Ovary (tissue), 3 donors: ENCODE measurements at regions not wholly inside any gene's neighbourhood (a gene's known extent, or its start where the extent isn't known, plus 50 kb on each side); places are given as distances from the start of the nearest gene placed in this dataset.

Experiments used
- POLR2A ChIP-seq: fragments of 450-650 bp; IDR thresholded peaks from one replicate; pipeline ENCODE4 v1.6.1; 2017; ENCODE audit warnings: antibody characterized with exemption, mild to moderate bottlenecking, moderate library complexity
- TF ChIP-seq, protein P1 (sequence below), 3 donors: fragments of 450-650 bp in 2 of 3; fragments of 200-600 bp in 1 of 3; IDR thresholded peaks; one replicate each; pipeline versions ENCODE4 v1.5.1 to v1.8.0; 2016 to 2022; ENCODE audit warnings: antibody characterized with exemption in 3 of 3, mild to moderate bottlenecking in 1 of 3
- donor health status: DM: no; HTN: no; CAD: no.

GRCh38 chr4:165756836-165757235 is 116.2 kb upstream of the TLL1 start:
- TF ChIP-seq, protein P1, sequence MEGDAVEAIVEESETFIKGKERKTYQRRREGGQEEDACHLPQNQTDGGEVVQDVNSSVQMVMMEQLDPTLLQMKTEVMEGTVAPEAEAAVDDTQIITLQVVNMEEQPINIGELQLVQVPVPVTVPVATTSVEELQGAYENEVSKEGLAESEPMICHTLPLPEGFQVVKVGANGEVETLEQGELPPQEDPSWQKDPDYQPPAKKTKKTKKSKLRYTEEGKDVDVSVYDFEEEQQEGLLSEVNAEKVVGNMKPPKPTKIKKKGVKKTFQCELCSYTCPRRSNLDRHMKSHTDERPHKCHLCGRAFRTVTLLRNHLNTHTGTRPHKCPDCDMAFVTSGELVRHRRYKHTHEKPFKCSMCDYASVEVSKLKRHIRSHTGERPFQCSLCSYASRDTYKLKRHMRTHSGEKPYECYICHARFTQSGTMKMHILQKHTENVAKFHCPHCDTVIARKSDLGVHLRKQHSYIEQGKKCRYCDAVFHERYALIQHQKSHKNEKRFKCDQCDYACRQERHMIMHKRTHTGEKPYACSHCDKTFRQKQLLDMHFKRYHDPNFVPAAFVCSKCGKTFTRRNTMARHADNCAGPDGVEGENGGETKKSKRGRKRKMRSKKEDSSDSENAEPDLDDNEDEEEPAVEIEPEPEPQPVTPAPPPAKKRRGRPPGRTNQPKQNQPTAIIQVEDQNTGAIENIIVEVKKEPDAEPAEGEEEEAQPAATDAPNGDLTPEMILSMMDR (IDR thresholded peaks at IDR 0.05), result no peak
- TF ChIP-seq POLR2A, result no peak
